Liver (tissue), 8 donors: ENCODE measurements at regions not wholly inside any gene's neighbourhood (a gene's known extent, or its start where the extent isn't known, plus 50 kb on each side); places are given as distances from the start of the nearest gene placed in this dataset. TPM values are rescaled to one million over a fixed set of nuclear protein-coding genes. Genes with fewer than 3 reads are reported as not detected.

Source experiments
- DNase-seq: peaks from one replicate; pipeline ENCODE4 v3.0.0-alpha.2; 2017; ENCODE audit warnings: low spot score
- H3K27ac ChIP-seq, 2 donors: one replicate each; pipeline ENCODE4 v1.7.0; 2013; ENCODE audit warnings: inconsistent platforms in 2 of 2, low read length in 2 of 2, control low read depth in 1 of 2, low read depth in 1 of 2, mild to moderate bottlenecking in 1 of 2
- H3K27me3 ChIP-seq, 4 donors: one replicate each; pipeline versions ENCODE4 v1.6.1 to v1.7.0; 2013; ENCODE audit warnings: low read length in 3 of 4, inconsistent platforms in 1 of 4, mild to moderate bottlenecking in 1 of 4, moderate library complexity in 1 of 4; ENCODE audit not compliant: control insufficient read depth in 4 of 4, insufficient read depth in 4 of 4
- H3K36me3 ChIP-seq, 4 donors: one replicate each; pipeline versions ENCODE4 v1.6.1 to v1.7.0; 2013; ENCODE audit warnings: low read length in 3 of 4, mild to moderate bottlenecking in 3 of 4, low read depth in 1 of 4, moderate library complexity in 1 of 4; ENCODE audit not compliant: control insufficient read depth in 4 of 4, insufficient read depth in 3 of 4
- H3K4me1 ChIP-seq, 4 donors: one replicate each; pipeline versions ENCODE4 v1.6.1 to v1.7.0; 2013; ENCODE audit warnings: low read length in 3 of 4, mild to moderate bottlenecking in 3 of 4, moderate library complexity in 1 of 4; ENCODE audit not compliant: control insufficient read depth in 4 of 4, insufficient read depth in 4 of 4
- H3K4me3 ChIP-seq, 3 donors: one replicate each; pipeline versions ENCODE4 v1.6.1 to v1.7.0; 2013; ENCODE audit warnings: low read length in 3 of 3, control low read depth in 1 of 3, low read depth in 1 of 3, mild to moderate bottlenecking in 1 of 3
- H3K9ac ChIP-seq, 2 donors: one replicate each; pipeline ENCODE4 v1.7.0; 2013; ENCODE audit warnings: low read length in 2 of 2, mild to moderate bottlenecking in 2 of 2, moderate library complexity in 2 of 2, control low read depth in 1 of 2, low read depth in 1 of 2
- H3K9me3 ChIP-seq, 4 donors: one replicate each; pipeline versions ENCODE4 v1.6.1 to v1.7.0; 2013; ENCODE audit warnings: low read length in 3 of 4; ENCODE audit not compliant: control insufficient read depth in 4 of 4
- RAD21 ChIP-seq, 2 donors: IDR thresholded peaks; 2 replicates each; pipeline ENCODE4 v1.6.1; 2016; ENCODE audit warnings: antibody characterized with exemption in 2 of 2, mild to moderate bottlenecking in 2 of 2
- RXRA ChIP-seq, 2 donors: IDR thresholded peaks; 2 replicates each; pipeline ENCODE4 v1.6.1; 2017 to 2018; ENCODE audit warnings: antibody characterized with exemption in 2 of 2, mild to moderate bottlenecking in 1 of 2
- TAF1 ChIP-seq: conservative IDR thresholded peaks from 2 replicates; pipeline ENCODE4 v1.6.1; 2016; ENCODE audit warnings: antibody characterized with exemption, mild to moderate bottlenecking
- WGBS: extraction: QIAGEN DNeasy Blood & Tissue Kit; methylation state at CpG from one replicate; pipeline ENCODE4 v1.1.7; 2013; 5-methylcytosine and 5-hydroxymethylcytosine counted together
- small RNA-seq: library from RNA; depleted of rRNA; stranded (forward); fragments of <200 nt; gene quantifications from one replicate; pipeline ENCODE3, GENCODE V24; 2014
- donor health status: healthy.
- donor health status: healthy.
- donor health status: healthy.
- donor health status: healthy.

DNA sequence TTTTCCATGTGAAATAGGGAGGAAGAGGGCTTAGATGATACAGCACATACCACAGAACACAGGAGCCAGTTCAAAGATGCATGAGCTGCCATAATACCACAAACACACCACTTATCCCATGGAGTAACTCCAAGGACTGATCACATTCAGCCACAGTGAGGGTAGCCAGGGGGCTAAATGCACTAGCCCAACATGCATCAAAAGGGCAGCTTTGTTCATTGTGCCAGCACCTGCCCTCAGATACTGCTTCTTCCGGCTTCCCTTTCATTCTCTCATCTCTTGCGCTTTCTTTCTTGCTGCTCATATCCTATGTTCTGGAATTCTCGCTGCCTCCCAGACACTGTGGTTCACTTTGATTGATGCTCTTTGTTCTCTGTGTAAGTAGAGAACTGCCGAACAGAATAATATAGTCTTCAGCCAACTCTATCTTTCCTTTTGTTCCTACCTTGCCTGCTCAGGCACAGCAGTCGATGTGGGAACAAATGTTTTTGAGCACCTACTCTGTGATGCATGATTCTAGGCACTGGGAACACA lies 50.0 kb upstream of the SYT6 start:
- Histone ChIP-seq H3K9me3 (no peaks in the 10 kb centered on the region), H3K27me3 (peaks cover 0 to 8% (median 0%) of the 10 kb centered on the region in 4 donors), H3K27ac (no peak overlapping the region), H3K36me3 (no peaks in the 10 kb centered on the region), H3K9ac (no peak overlapping the region), H3K4me3 (no peak overlapping the region), H3K4me1 (no peaks in the 10 kb centered on the region)
- TF ChIP-seq TAF1 (no peak), RAD21 (IDR thresholded peaks at IDR 0.05) (no peak), RXRA (IDR thresholded peaks at IDR 0.05) (no peak)
- 74% methylated on average over 5 of the region's 5 CpGs for WGBS
- no peak for DNase-seq

Small RNA genes in the stretch of these regions (small RNA-seq; reads per million reads assigned to genes)
- gene MRPL57P1 = not detected
